GM19395 (cell line): ENCODE measurements at regions not wholly inside any gene's neighbourhood (a gene's known extent, or its start where the extent isn't known, plus 50 kb on each side); places are given as distances from the start of the nearest gene placed in this dataset.

Experiments
- ATAC-seq: cut with Tn5 transposase; IDR thresholded peaks from one replicate; pipeline ENCODE4 v1.9.1; 2021; ENCODE audit warnings: mild to moderate bottlenecking, moderate library complexity; ENCODE audit not compliant: unreplicated experiment

DNA sequence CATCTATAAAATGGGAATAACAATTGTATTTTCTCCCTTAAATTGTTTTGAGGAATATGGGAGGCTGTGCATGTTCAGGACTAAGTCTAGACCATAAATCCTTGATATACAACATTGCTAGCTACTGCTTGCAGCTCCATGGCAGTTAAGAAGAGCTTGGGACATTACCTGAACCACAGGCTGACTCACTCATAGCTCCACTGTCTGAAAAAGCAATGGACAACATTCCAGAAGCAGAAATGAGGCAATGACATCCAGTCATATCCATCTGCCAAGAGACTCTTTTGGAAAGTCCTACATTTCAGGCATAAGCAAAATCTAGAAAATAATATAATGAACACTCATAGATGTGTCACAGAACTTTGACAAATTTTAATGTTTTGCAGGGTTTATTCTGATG is 167.3 kb upstream of the LEF1 start:
- ATAC-seq: no peak

DNA sequence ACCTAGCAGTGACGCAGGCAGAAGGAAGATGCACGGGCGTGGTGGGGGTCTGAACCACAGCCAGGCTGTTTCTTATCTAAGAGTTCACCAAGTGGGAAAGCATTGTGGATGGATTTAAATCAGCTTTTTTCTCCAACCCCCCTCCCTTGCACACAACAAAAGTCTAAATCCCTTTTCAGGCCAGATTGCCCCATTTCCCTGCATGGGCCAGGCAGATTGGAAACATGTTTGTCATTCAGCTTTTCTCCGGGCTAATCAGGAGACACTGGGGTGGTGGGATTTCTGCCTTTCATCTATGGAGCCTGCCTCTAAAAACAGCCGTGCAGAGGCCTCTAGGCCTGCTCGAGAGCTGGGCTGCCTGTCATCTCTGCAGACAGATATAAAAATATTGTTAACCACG is 166.3 kb upstream of the LEF1 start:
- ATAC-seq: no peak

DNA sequence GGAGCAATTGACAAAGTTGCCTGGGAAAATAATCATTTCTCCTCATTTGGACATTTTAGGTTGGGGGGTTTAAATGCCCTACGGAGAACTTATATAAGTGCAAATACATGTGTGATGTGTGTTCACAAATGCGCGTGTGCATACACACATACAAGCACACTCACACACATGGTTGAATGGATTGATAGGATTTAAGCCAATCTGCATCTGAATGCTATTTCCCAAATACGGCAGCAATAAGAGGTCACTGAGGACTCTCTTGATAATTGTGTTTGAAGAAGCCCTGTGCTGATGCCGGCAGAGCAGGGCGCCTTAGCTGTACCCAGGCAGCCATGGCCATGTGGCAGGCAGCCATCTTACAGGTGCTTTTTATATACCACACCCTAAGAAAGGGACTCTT is 165.3 kb upstream of the LEF1 start:
- no peak for ATAC-seq

DNA sequence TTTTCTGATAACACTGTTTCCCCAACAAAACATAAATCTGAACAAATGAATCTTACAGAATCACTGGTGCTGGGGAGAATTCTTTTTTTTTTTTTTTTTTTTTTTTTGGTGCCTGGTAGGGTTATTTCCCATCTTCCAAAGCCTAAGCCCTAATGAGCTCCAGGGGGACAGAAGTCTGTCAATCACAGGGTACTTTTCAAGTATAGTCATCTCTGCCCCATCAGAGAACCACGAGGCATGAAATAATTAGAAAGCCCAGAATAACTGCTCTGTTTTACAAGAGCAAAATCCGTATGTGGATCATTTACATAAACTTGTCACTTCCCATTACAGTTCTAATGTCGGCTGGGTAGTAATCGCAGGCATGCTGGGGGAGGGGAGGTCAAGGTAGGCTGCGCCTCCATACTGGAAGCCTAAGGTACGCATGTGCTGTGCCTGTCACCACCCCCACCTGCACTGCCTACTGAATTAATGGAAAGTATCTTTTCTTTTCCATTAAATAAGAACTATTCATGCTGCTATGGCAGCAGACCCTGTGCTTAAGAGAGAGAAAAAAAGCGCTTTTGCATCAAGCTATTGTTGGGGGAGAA is 164.7 kb upstream of the LEF1 start:
- no peak for ATAC-seq

DNA sequence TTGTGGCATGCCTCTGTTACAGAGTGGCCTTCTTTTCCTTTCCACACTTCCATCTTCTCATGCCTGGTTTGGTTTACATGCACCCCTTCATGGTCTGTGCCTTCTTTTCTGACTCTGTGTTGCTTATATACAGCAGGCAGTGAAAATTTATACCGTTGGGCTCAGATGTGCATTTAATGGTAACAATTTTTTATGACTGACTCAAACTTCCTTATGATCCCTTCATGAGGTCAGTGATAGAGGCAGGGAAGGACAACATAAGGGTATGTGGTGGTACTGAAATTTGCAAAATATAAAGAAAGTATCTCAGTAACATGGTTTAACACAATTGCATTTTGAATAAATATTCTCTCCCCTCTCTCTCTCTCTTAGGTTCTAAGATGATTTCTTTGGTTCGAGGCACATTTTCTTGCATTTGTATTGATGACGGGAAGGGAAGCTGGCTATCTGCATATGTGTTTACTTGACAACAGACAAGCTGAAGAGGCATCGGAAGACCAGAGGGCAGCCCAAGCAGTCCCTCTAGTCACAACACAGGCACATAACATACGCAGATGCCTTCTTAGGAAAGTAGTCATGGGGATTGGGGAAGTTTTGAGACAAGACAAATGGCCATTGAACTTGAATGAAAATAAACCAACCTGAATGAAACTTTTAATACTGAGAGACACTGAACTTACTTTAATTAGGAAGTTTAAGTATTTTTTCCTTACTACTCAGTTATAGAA is 163.3 kb upstream of the LEF1 start:
- no peak for ATAC-seq

DNA sequence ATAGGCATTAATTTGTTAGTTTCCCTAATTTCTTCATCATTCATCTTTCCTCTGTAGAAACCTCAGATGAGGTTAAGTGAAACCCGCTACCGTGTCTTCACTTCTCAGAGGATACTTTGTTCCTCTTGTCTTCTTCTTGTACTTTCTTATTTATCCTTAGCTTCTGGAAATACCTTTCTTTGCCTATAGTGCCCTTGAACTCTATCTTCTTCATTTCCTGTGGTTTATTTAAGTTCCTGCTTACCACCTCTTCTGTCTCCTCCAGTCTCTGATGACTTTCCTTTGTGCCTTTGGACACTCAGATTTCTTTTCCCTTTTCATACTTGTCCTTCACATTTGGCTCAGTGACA is 159.6 kb upstream of the LEF1 start:
- ATAC-seq: no peak

DNA sequence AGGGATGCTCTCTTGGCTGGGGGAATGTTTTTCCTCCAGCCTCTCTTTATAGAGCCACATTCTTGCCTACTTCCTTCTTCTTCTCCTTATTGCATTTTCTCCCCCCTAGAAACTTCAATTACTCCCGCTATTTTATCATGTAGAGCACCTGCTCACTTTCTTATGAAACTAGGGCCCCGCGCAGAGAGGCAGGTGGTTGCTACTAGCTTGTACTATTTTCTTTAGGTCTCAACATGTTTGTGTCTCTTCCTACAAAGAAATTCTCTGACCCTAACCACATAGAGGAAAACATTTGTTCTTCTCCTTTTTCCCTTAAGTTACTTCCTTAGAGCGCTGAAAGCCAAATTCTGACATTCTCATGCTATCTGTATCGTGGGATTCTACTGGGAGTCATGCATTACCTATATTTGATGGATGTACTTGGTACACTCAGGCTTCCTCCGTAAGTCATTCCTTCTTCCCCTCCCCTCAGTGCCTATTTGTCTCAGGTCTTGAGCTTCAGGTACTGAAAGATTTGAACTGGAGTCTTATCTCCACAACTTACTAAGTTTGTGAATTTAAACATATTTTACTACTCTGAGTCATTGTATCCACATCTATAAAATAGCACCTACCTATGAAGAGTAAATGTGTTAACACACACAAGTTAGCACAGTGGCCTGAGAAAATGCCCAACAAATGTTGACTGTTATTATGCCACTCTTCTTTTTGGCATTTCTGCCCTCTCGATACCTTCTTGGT is 159.1 kb upstream of the LEF1 start:
- ATAC-seq: no peak

DNA sequence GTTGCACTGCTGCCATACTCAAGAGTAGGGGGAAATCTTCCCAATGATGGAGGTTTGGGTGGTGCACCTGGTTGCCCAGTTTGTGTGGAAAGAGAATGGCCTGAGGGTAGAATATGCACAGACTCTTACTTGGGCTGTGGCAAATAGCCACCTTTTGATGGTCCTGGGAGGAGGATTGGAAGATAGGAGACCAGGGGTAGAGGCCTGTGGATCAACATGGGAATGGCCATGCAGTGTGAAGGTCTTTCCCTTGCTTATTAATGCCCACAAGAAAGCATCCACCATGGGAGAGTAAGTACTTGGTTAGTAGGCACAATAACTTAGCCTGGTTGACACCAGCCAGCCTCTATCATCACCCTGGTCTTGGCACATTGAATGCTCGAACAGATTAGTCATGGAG is 156.8 kb upstream of the LEF1 start:
- no peak for ATAC-seq

DNA sequence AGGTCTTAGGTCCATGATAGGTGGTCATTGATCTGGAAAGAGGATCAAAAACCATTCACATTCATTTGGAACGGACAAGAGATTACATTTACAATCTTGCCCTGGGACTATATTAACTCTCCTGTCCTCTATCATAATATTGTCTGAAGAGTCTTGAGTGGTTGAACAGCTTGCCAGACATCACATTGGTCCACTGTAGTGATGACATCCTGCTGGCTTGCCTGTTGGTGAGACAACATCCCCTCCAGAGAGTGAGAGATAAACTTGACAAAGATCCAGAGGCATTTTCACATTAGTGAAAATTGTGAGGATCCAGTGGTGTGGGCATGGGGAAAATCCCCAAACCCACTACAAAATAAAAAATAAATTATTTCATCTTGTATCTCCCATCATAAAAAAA is 155.7 kb upstream of the LEF1 start:
- ATAC-seq: no peak

DNA sequence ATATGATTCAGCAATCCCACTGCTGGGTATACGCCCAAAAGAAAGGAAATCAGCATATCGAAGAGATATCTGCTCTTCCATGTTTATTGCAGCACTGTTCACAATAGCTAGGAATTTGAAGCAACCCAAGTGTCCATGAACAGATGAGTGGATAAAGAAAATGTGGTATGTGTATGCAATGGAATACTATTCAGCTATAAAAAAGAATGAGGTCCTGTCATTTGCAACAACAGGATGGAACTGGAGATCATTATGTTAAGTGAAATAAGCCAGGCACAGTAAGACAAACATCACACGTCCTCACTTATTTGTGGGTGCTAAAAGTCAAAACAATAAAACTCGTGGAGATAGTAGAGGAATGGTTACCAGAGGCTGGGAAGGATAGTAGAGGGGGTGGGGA is 153.8 kb upstream of the LEF1 start:
- ATAC-seq: no peak

DNA sequence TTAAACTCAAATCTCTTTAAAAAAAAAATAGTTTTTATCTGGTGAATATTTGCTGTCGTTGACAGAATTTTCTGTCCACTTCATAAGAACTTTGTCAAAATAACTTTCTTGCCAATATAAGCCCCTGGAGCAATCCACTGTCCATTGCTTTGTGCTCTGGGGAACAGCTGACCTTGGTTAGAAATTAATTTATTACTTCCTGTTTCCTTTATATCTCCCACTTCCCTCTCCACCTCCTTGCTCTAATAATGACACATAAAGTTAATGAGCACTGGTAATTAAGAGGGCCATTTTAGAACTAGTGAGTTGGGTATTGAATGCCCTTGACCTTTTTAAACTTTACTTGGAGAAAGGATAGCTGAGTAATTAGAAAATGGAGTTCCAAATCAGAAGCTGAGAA is 151.3 kb upstream of the LEF1 start:
- no peak for ATAC-seq

DNA sequence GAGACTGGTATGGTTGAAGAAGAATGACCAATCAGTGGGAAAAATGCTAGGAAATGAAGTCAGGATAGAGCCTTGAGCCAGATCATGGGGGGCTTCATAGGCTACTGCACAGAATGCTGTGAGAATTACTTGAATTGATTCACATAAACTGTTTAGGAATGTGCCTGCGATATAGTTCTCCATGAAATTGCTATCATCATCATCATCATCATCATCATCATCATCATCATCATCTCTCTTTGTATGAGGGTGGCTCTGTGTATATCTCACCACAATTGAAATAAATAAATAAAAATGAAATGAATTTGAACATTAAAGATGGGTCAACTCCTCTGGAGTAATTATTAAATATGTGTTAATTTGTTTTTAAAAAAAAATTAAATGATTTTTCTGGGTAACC is 148.6 kb upstream of the LEF1 start:
- ATAC-seq: no peak

DNA sequence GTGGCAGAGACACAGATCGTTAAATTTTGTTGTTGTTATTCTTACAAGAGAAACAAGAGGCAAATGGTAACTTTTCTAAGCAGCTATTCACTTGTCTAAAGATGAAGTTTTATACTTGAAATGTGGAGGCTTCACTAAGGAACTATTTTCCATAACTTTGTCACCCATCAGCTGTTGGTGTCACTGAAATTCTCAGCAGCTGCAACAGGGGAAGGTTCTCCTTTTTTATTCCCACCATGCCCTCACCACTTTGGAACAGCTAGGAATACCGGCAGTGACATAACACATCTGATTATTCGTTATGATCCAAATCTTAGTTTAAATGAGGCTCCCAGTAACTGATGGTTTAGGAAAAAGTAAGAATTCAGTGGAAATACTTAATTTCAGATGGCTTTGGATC is 147.0 kb upstream of the LEF1 start:
- ATAC-seq: no peak

DNA sequence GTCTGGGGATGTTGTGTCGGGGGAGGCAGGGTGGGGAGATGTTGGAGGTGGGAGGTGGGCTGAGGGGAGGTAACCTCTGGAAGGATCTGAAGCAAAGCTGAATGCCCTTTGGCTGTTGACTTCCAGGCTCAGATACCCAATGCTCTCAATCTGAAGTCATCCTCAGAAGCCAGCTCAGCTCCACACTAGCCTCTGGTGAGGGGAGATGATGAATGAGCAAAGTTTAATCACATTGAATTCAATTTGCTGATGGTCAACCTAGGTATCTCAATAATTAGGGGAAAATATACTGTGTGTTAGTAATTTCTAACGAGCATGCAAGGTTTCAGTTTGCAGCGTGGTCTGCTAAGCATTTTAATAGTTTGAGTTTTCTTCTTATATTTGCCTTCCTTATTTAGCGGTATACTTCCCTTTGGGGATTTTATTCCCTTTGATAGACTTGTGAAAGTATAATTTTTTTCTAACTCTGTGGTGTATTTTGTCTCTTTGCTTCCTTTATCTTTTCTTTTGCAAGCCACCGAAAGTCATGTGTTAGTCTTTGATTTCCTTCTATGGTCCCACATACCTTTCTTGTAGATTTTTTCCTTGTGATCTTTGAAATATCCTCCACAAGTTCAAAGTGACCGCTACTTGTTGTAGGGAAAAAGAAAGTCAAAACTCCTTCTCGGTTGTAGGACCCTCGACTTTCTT is 146.3 kb upstream of the LEF1 start:
- no peak for ATAC-seq

DNA sequence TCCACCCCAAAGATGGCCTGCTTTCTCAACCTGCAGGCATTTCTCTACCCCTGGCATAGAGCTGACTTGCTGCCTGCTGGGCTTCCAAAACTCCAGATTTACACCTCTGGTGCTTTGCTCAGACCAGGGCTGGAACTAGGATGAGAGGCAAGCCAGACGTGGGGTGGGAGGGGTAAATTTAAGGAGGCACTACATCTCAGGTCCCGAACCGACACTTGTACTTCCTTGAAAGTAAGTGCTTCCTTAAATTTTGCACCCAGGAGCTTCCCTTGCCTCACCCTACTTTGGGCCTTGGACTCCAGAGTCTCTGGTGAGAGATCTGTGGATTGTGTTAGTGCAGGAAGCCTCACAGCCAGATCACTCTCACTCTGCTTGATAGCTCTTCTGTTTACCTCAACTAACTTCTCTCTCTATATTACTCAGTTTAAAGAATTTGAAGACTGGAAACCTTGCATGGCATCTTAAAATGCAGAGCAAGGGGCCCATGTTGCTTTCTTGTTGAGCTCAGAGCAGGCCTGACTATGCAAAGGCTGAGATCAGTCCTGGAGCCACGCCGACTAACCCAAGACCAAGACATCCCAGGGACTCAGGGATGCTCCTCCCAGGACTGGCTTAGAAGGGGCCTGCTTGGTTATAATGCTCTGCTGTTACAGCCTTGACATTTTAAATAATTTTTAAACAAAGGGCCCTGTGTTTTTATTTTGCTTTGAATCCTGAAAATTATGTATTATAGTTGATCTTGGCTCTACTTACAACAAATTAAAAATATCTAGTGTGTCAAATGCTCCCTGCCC is 145.0 kb upstream of the LEF1 start:
- no peak for ATAC-seq

DNA sequence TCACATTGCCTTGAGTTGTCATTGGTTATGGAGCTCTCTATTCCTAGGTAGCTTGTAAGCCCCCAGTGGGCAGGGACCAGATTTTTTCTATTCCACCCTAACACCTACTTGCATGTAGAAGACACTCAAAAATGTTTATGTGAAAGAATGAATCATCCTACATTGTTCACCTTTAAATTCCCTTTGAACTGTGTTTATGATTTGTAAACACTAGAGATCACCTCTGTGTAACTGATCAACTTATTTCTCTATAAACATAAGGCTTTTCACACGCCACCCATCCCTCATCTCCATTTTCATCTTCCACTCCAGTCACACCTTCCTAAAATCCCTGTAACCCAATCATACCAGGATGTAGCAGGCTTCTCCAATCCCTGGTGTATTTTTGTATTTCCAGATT is 142.6 kb upstream of the LEF1 start:
- ATAC-seq: no peak

DNA sequence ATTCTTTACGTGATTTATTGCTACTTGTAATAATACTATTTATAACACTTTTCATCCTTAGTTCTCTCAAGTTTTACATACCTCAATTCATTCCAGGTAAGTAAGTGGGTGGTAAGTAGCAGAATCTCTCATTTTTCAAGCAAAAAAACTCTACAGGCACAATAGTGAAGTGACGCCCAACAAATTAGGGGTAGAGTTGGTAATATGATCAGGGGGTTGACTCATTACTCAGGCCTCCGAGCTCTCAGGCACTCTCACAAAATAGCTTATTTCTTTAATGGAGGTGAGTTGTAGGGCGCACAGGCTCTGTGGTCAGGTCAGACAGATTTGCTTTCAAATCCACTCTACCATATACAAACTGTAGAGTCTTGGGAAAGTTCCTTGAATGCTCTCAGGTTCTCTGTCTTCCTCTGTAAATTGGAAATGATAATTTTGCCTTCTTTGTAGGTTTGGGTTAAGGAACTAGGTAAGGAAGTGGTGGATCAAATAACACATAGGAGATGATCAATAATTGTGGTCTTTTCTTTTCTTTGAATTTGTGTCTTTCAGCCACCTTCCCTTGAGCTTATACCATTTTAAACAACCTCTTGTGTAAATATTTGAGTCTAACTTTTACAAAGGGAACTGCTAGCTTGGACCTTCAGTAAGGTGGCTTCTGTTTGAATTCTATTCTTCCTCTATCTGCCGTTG is 134.9 kb upstream of the LEF1 start:
- no peak for ATAC-seq

DNA sequence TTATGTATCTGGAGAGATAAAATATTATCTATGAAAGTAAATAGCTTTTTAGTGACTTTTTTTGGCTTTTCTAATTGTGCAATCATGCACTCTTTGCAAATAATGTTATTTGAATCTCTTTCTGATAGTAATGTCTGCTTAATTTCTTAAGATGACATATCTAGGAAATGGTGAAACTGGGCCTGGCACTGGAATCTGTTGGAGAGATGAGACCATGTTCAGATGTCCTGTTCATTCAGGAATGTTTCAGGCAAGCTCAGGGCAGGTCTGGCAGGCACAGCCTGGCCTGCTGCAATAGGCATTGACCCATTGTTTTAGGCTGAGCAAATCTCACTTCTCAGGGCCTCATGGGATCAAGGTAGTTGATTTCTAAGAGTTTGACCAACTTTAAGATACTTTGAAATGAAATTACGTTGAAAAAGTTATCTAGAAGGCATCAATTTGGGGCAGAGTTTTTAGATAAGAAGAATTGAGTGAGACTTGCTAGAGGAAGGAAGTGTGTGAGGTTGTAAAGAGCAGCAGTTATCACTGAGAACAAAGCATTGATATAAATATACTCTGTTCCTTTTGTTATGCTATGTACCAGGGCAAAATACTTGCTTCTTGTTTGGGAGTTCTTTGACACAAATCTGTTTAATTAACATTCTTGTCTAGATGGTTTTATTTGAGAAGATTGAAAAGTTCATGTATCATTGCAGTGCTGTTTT is 133.0 kb upstream of the LEF1 start:
- ATAC-seq: no peak

DNA sequence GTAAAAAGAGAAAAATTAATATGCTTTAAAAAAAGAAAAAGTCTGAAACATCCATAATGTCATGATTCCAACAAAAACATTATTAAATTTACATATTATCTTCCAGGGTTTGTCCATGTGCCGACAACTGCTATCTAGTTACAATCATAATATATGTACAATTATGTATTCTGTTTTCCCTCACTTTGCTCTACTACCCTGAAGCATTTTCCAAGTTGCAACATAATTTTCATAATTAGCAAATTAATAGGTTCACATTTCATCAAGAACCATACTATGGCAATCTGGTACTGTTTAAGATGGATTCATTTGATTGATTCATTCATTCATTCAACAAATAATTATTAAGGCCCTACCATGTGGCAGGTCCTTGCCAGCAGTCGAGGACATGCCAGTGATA is 128.9 kb upstream of the LEF1 start:
- ATAC-seq: no peak

DNA sequence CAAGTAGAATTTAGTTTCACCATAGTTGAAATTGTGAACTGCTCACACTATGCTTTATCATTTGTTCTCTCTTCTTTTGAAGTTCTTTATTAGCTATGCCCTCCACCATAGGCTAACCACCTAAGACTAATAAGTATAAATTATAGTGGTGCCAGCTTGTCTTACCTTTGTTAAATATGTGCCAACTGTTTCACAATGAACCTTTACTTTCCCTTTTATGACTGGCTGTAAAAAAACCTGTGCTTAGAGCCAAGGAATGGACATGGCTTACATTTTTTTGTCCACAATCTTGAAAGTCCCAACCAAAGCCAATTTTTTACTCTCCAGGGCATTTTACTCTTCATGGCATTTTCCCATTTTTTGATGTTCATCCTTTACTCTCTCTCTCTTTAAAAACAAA is 123.5 kb upstream of the LEF1 start:
- no peak for ATAC-seq
